ENCODE measurements at regions not wholly inside any gene's neighbourhood (a gene's known extent, or its start where the extent isn't known, plus 50 kb on each side); places are given as distances from the start of the nearest gene placed in this dataset.
A peak's percentile ranks its signal among the peaks of the same experiment; 100 is the strongest.

GRCh38 chr15:70344666-70345065 lies 246.9 kb upstream of the TLE3 start:
- H3K4me1 Mint-ChIP-seq (ENCODE audit: unreplicated experiment), result peaks cover 14% of the 10 kb centered on the region
- TF ChIP-seq CTCF (conservative IDR thresholded peaks at IDR 0.05), result no peak
- no peaks in the 10 kb centered on the region for H3K36me3 Mint-ChIP-seq
- H3K9me3 Mint-ChIP-seq, result no peaks in the 10 kb centered on the region
- H3K4me3 Mint-ChIP-seq, result no peak overlapping the region
- no peak overlapping the region for H3K27ac Mint-ChIP-seq
- H3K27me3 Mint-ChIP-seq, result peaks cover 7% of the 10 kb centered on the region
- peak; percentile 39 for DNase-seq (ENCODE audit: extremely low spot score, unreplicated experiment)

- H3K4me1 Mint-ChIP-seq (ENCODE audit: unreplicated experiment), result peaks cover 10% of the 10 kb centered on the region
- H3K4me3 Mint-ChIP-seq, result no peak overlapping the region
- TF ChIP-seq CTCF (conservative IDR thresholded peaks at IDR 0.05), result no peak
- H3K9me3 Mint-ChIP-seq, result no peaks in the 10 kb centered on the region
- DNase-seq (ENCODE audit: extremely low spot score, unreplicated experiment), result peak; percentile 43
- no peak overlapping the region for H3K27ac Mint-ChIP-seq
- peaks cover 7% of the 10 kb centered on the region for H3K27me3 Mint-ChIP-seq
- no peaks in the 10 kb centered on the region for H3K36me3 Mint-ChIP-seq
Observed at GRCh38 chr15:70343961-70344621, 246.4 kb upstream of the TLE3 start.

- no peaks in the 10 kb centered on the region for H3K36me3 Mint-ChIP-seq
- no peaks in the 10 kb centered on the region for H3K9me3 Mint-ChIP-seq
- peak; percentile 50 for DNase-seq (ENCODE audit: extremely low spot score, unreplicated experiment)
- H3K4me1 Mint-ChIP-seq (ENCODE audit: unreplicated experiment), result peaks cover 4% of the 10 kb centered on the region
- peaks cover 4% of the 10 kb centered on the region for H3K27me3 Mint-ChIP-seq
- no peak overlapping the region for H3K4me3 Mint-ChIP-seq
- H3K27ac Mint-ChIP-seq, result no peak overlapping the region
- TF ChIP-seq CTCF (conservative IDR thresholded peaks at IDR 0.05), result no peak
Observed at GRCh38 chr15:70342554-70343548, 245.1 kb upstream of the TLE3 start.

- DNase-seq (ENCODE audit: extremely low spot score, unreplicated experiment), result peak; percentile 22
- no peaks in the 10 kb centered on the region for H3K36me3 Mint-ChIP-seq
- no peaks in the 10 kb centered on the region for H3K9me3 Mint-ChIP-seq
- no peak overlapping the region for H3K4me3 Mint-ChIP-seq
- no peak for TF ChIP-seq CTCF (conservative IDR thresholded peaks at IDR 0.05)
- H3K27ac Mint-ChIP-seq, result no peak overlapping the region
- peaks cover 4% of the 10 kb centered on the region for H3K4me1 Mint-ChIP-seq (ENCODE audit: unreplicated experiment)
- H3K27me3 Mint-ChIP-seq, result peaks cover 4% of the 10 kb centered on the region
Observed at GRCh38 chr15:70342141-70342540, 244.4 kb upstream of the TLE3 start.

- peaks cover 2% of the 10 kb centered on the region for H3K9me3 Mint-ChIP-seq
- H3K36me3 Mint-ChIP-seq, result no peaks in the 10 kb centered on the region
- no peak overlapping the region for H3K27ac Mint-ChIP-seq
- H3K4me3 Mint-ChIP-seq, result no peak overlapping the region
- peaks cover 4% of the 10 kb centered on the region for H3K27me3 Mint-ChIP-seq
- peaks cover 4% of the 10 kb centered on the region for H3K4me1 Mint-ChIP-seq (ENCODE audit: unreplicated experiment)
- DNase-seq (ENCODE audit: extremely low spot score, unreplicated experiment), result peak; percentile 43
- TF ChIP-seq CTCF (conservative IDR thresholded peaks at IDR 0.05), result no peak
Observed at GRCh38 chr15:70341566-70341965, 243.8 kb upstream of the TLE3 start.
